HG02973 (cell line): ENCODE measurements at regions not wholly inside any gene's neighbourhood (a gene's known extent, or its start where the extent isn't known, plus 50 kb on each side); places are given as distances from the start of the nearest gene placed in this dataset.

ENCODE experiments used
- ATAC-seq: cut with Tn5 transposase; IDR thresholded peaks from one replicate; pipeline ENCODE4 v1.9.1; 2021; ENCODE audit warnings: moderate library complexity; ENCODE audit not compliant: unreplicated experiment

DNA sequence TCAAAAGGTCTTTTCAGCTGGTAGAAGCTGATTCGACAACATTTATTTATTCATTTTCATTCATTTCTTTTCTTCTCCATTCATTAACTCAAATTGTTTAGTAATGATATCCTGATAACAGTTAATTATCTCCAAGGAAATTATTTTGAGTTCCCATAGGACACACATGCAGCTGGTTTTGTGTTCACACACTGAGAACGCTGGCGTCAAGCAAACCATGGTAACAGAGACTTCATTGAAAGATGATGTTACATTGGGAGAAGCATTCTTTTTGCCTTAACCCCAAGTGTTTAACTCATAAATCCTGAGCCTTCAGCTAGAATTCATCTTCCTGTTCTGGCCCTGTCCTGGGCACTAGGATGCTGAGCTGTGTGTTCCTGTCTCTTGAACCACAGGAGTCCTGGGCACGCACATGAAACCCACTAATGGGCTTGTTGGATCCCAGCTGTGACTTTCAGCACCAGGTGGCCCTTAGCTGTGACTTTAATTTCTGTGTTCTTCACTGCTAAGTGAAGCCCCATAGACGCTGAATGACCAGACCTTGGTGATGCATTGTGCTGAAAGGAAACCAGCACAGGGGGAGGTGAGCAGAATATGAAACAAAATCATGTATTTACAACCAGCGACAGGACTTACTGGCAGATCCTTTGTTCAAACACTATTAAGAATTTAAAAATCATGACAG lies 121.5 kb upstream of the PRSS58 start:
- no peak for ATAC-seq

DNA sequence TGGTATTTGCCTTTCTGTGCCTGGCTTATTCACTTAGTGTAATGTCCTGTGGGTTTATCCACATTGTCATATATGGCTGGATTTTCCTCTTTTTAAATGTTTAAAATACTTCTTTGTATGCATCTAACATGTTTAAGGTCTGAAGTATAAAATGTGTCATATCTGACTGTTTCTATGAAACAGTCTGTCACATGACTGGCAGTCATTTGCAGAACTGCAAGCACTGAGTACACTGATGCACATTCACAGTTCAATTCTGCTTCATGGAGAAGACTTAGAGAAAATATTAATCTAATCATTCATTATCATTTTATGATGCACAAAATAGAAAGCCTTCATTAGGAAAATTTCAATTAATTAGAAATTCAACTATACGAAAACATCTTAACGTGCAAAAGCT lies 119.7 kb upstream of the PRSS58 start:
- ATAC-seq, result no peak

DNA sequence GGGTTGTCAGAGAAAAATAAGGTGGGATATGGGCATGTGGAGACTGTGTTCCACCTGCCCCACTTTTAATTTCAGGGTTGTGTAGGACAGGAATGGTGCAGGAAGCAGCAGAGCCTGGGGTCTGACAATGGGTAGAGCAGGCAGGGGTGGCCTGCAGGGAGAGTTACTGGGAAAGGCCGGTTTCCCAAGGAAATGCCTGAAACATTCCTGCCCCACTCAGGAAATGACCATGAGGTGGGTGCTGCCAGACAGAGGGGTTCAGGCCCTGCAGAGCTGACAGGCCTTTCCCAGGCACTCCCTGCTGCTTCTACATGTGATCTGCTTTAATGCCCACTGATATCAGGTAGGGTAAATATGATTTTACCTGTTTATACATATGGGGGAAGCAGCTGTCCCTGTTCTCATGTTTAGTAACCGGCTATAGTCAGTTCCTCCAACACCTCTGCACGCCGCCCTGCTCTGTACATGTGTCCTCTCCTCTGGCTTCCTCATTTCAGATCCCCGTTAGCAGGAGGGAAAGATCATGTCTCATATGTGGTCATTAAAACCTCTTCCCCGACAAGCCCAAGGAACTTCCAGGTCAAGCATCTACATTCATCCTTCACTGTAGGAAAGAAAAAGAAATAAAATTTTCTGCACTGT lies 118.6 kb upstream of the PRSS58 start:
- no peak for ATAC-seq

- ATAC-seq, result no peak
Measured at GRCh38 chr7:142375710-142376313, 118.0 kb upstream of the PRSS58 start.

DNA sequence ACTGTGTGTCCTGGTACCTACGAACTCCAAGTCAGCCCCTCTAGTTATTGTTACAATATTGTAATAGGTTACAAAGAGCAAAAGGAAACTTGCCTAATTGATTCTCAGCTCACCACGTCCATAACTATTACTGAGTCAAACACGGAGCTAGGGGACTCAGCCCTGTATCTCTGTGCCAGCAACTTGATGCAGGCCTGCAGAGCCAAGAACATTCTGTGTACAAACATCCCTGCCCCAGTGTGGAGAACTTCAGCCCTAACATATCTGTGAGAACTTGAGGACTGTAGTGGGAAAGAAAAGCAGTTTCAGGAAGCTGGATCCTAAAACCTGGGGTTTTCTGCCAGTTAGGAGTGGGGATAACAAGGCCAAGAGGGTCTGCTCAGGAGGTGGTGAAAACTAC lies 114.9 kb upstream of the PRSS58 start:
- ATAC-seq, result no peak

GRCh38 chr7:142371586-142372377 lies 113.9 kb upstream of the PRSS58 start:
- no peak for ATAC-seq

GRCh38 chr7:142365410-142365842 lies 107.6 kb upstream of the PRSS58 start:
- ATAC-seq, result no peak

- no peak for ATAC-seq
Measured at GRCh38 chr7:142364551-142364950, 106.7 kb upstream of the PRSS58 start.

DNA sequence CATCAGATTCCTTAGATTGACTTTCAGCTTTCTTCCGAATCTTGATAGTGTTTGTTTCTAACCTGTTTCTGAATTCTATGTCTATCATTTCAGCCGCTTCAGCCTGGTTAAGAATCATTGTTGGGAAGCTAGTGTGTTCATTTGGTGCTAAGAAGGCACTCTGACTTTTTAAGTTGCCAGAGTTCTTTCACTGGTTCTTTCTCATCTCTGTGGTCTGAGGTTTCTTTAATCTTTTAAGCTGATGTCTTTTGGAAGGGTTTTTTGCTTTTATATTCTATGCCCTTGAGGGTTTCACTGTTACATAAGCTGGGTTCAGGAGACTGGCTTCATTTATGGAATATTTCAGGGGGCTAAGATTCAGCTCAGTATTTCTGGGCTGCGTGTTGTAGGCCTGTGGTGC lies 104.5 kb upstream of the PRSS58 start:
- no peak for ATAC-seq

DNA sequence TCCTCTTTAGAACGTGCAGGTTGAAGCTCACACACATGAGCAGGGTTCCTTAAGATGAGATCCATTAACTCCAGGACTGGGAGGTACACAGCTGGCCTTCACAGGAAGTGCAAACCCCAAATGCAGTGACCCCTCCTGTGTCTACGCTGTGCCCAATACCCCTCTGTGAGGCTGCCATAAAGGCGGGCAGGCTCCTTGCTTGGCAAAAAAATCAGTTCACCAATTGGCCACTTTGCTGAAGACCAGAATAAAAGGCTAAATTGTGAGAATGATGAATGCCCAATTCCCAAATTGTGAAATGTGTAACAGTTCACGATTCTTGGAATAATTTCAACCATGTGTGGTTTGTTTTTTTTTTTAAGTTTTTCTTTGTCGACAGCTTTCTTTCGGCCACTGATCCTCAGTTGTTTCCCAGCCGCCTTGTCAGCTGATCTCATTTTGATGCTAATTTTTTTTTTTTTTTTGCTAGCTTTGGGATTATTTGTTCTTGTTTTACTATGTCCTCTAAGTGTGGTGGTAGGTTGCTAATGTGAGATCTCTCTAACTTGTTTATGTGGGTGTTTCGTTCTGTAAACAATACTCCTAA lies 101.9 kb upstream of the PRSS58 start:
- ATAC-seq, result no peak

- peak; percentile 92 for ATAC-seq
Measured at GRCh38 chr7:142357953-142358520, 100.2 kb upstream of the PRSS58 start.

DNA sequence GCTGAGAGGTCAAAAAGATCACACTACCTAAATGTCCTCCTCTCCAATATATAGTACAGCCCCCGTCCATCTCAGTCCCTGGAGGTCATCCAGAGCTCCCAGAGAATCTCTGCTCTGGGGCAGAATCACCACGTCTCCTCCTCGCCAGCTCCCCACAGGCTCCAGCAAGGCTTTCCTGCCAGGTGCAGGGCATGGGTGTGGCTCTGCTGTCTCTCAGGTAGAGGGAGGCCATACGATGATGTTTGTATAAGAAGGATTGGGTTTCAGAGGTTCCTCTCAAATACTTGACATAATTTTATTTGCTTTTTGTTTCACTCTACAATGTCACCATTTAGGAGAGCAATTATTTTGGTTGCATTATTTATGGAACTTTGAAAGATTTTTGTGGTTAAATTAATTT lies 98.3 kb upstream of the PRSS58 start:
- ATAC-seq, result no peak

- ATAC-seq, result no peak
Measured at GRCh38 chr7:142355328-142355727, 97.5 kb upstream of the PRSS58 start.

- ATAC-seq, result no peak
Measured at GRCh38 chr7:142353147-142354060, 95.5 kb upstream of the PRSS58 start.

GRCh38 chr7:142352543-142352942 lies 94.7 kb upstream of the PRSS58 start:
- ATAC-seq, result no peak

DNA sequence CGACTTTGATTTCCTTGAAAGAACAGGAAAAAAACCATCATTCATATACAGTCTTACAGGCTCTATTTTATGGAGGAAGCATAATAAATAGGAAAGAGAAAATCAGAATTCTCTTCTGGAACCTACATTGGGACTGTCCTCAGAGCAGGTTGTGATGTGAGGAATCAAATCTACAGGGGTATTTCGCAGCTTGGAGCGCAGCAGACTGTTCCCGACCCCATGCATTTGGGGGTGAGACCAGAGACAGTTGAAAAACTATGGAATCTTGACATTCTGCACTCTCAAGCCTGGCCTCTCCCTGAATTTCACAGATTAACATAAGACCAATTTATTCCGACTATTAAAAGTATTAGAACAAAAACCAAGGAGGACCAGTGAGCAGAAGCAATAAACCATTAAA lies 93.3 kb upstream of the PRSS58 start:
- ATAC-seq, result no peak

GRCh38 chr7:142349670-142350405 lies 92.0 kb upstream of the PRSS58 start:
- ATAC-seq, result no peak

- ATAC-seq, result no peak
Measured at GRCh38 chr7:142348921-142349405, 91.1 kb upstream of the PRSS58 start.

DNA sequence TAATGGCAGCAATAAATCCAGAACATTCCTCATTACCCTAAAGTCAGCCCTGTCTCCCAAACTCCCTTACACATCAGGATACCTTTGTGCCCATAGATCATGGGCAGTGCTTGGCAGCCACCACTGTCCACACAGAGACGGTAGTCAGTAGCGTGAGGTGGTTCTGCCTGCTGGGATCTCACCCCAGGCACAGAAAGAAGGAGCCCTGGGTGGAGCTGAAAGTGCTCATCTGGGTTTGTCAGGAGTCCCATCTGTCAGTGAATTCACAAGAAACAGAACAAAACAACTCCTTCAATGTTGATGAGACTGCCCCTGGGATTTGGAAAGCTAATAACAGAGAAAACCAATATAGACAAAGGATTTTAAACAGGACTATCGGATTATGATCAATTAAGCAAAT lies 90.2 kb upstream of the PRSS58 start:
- ATAC-seq, result no peak
